NCI-H1048 (cell line): ENCODE measurements at regions not wholly inside any gene's neighbourhood (a gene's known extent, or its start where the extent isn't known, plus 50 kb on each side); places are given as distances from the start of the nearest gene placed in this dataset.

Experiments used
- DNase-seq: peaks from one replicate; lab custom pipeline; 2025; lab: John Stamatoyannopoulos, UW

DNA sequence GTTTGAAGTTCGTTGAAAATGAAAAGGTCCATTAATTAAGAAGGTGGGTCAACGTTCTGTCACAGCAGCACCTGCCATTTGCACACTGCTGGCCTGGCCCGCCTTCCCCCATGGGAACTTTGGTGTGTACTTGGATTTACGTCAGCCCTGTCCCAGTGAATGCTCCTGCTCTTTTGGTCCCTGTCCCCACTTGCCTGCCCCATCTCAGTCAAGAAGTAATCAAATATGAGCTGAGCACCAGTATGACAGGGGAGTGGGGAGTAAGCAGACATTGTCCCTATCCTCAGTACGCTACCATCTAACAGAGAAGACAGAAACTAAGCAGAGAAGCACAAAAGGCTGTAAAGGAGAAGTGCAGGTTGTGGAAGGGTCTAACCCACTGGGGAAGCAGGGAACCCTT is 65.1 kb downstream of the SLC4A3 start:
- no peak for DNase-seq

DNA sequence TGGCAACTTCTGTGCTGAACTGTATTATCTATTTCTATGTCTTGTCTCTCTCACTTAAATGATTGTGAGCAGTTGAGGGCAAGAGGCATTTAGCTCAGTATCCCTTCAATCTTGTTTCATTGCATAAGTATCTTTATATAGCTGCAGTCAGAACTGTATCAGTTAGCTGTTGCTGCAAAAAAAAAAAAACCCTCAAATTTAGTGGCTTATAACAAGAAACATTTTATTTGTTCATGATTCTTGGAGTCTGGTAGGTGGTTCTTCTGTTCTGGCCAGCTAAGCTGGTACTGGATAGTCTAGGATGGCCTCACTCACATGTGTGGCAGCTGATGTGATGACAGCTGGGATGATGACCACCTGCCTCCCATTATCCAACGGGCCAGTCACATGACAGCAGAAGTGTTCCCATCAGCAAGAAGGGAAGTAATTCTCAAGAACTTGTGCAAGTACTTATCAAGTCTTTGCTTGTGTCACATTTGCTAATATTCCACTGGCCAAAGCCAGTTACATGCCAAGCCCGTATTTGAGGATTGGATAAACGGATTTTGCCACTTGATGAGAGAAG is 67.8 kb downstream of the SLC4A3 start:
- no peak for DNase-seq

GRCh38 chr2:219697811-219698747 is 70.6 kb downstream of the SLC4A3 start:
- DNase-seq: no peak

DNA sequence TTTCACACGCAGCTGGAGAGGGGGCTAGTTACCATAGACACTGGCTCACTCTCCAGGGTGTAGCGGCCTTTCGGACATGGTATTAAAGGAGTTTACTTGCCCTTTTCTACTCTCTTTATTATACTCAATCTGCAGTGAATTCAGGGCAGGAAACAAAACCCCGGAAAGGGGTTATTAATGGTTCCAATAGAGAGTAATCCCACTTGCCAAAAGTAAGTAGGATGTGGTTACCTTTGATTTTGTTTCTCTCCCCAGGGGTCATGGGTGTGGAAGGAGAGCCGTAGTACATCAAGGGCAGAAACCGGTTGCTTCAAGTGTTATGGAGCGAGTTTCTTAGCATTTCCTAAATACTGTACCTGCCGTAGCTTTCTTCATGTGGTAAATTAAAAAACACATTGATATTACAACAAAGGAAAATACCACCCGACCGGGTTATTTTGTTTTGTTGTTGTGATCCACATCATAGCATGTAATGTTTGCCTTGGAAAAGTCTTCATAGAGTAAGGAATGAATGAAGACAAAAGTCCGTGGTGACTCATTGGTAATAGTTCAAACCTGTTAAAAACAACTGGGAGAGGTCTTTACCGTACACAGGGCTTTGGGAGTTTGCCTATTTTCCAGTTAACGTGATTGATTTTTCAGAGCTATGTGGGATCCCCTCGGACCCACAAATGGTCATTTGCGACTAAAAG is 71.5 kb downstream of the SLC4A3 start:
- no peak for DNase-seq

GRCh38 chr2:219699440-219699821 is 72.0 kb downstream of the SLC4A3 start:
- no peak for DNase-seq

- no peak for DNase-seq
Measured at GRCh38 chr2:219701847-219702634, 74.6 kb downstream of the SLC4A3 start.

DNA sequence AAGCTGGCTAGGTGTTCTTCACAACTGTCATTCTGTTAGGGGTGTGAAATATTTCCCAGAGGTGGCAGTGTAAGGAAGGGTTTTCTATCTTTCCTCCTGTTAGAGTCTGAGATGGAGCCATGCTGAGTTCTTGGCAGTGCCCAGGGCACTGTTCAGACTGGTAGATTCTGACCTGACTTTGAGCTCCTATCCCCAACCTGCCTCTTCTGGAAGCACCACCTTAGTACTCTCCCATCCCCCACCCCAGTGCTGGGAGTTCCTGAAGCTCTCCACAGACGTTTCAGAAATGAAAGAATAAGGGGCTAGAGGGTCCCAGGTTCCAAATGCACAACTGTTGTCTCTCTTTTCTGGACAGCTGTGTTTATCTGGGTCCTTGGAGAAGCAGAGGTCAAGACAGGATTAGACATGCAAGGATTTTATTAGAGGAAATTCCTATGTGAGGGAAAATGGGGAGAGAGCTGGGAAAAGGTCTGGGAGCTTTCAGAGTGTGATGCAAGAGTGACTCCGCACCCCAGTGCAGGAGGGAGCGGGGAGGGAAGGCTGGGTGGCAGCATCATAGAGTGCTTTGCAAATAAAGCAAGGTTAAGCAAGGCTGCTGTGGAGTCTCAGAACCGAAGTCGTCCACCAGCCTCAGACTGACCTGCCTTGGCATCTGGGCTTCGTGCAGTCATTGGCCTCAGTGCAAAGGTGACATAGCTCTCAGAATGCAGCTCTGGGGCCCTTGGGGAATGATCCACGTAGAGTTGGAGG is 75.5 kb downstream of the SLC4A3 start:
- no peak for DNase-seq

DNA sequence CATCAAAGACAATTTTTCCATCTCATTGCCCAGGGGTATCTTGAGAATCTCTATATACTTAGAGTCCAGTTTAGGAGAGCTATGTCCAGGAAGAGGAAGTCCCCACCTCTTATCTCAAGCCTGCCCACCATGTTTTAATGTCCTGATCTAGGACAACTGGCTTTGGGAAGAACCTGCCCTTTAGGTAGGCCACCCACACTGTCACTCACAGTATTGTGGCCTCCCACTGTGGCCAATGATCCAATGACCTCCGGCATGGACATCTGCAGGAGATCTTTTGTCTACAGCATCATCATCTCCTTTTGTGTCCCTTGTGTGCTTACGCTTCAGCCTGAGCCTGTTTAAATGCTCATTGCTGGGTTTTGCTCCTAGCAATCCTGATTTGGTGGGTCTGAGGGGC is 77.4 kb downstream of the SLC4A3 start:
- no peak for DNase-seq

- no peak for DNase-seq
Measured at GRCh38 chr2:219706823-219707281, 79.4 kb downstream of the SLC4A3 start.

GRCh38 chr2:219707496-219708285 is 80.3 kb downstream of the SLC4A3 start:
- DNase-seq: no peak

DNA sequence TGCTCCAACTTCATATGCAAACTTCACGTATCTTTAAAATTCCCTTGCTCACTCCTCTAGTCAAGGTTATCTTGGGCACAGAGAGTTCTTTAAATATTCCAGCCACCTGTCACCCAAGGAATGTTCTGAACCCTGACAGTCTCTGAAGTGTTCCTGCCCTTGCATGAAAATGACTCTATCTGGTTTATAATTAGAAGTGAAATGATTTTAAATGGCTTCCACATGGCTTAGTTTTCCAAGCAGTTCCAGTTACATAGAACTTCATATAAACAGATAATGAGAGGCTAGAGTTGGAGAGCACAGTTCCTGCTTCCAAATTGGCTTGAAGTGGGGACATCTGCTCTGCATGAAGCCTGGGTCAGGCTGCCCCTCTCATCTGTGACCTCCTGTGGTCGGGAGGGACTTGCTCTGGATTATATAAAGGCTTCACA is 81.9 kb downstream of the SLC4A3 start:
- no peak for DNase-seq

DNA sequence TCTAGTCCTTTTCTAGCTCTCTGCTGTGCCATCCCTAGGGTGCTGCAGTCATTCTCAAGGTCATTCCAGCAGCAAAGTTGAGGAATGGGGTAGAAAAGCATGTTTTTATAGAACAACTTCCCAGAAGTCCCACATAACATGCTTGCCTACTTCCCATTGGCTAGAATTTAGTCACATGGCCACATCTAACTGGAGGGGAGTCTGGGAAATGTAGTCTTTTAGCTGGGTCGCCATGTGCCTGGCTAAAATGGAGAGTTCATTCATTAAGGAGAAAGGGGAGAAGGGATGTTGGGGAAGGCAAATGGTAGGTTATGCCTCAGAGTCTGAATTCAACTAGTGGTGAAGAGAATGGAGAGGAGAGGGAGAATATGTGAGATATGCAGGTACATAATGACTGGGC is 85.7 kb downstream of the SLC4A3 start:
- DNase-seq: no peak

GRCh38 chr2:219714681-219715400 is 87.4 kb downstream of the SLC4A3 start:
- no peak for DNase-seq

DNA sequence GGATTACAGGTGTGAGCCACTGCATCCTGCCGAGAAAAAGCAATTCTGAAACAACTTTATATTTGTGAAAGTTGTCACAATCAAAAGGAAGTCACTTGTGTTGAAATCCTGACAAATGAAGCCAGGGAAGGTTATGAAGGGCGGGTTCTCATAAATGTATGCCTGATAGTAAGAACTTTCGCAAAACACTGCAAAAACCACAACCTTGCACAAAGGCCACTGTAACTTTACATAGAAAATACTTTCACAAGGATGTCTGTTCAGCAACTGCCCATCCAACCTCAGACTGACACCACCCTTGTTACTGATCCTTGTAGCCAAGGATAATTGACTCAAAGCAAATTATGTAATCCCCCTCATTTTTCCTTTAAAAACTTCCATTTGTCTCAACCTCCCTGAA is 90.6 kb downstream of the SLC4A3 start:
- no peak for DNase-seq

GRCh38 chr2:219719521-219719920 is 92.1 kb downstream of the SLC4A3 start:
- no peak for DNase-seq

DNA sequence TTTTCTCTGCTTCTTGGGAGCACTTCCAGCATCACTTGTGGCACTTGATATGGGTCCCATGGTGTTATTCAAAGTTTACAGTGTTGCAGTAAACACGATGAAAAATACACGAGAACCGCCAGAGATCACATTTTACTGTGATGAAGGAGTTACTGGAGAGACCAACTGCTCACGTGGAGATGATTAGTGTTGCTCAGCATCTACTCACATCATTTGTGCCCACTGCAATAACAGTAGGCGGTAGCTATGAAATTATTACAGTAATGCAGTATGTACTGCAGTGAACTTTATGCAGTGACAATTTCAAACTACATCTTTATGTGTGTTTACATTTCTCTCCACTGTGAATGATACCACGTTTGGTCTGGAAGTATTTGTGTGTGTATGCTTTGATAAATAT is 93.5 kb downstream of the SLC4A3 start:
- DNase-seq: no peak

GRCh38 chr2:219722276-219722879 is 94.9 kb downstream of the SLC4A3 start:
- no peak for DNase-seq

DNA sequence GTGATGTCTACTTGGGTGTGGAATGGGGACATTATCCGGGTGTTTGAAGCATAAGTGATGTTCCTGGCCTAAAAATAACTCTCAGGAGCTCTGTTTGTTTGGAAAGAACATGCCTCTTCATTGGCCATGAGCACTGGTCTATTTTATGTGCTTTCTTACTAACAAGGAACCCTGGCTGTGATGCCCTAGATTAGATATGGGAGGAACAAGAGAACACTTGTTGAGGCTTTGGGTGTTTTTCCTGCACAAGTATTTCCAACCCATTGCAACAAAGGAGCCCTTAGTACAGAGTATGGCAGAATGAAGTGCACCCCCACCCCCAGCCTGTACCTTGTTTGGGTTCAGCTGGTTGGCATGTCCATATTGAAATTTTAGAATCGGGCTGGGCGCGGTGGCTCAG is 95.9 kb downstream of the SLC4A3 start:
- DNase-seq: no peak

- no peak for DNase-seq
Measured at GRCh38 chr2:219724628-219725027, 97.2 kb downstream of the SLC4A3 start.
